Choroid plexus epithelial cell (primary cell): ENCODE measurements at regions not wholly inside any gene's neighbourhood (a gene's known extent, or its start where the extent isn't known, plus 50 kb on each side); places are given as distances from the start of the nearest gene placed in this dataset.
"Not testable (repeated sequence)": the region's sequence is repeated elsewhere in the genome, so short reads cannot be mapped to it uniquely, and the experiment has no call there.

ENCODE experiments used
- DNase-seq: peaks from one replicate; pipeline ENCODE4 v3.0.0-alpha.2; 2010; ENCODE audit warnings: low read depth
- H3K4me3 ChIP-seq: 2 replicates; pipeline ENCODE4 v1.5.1; 2011; ENCODE audit warnings: low read depth, mild to moderate bottlenecking, control low read depth, low read length, moderate library complexity
- TF ChIP-seq, protein P1 (sequence below): conservative IDR thresholded peaks from 2 replicates; pipeline ENCODE4 v1.5.1; 2011; ENCODE audit warnings: low read depth, mild to moderate bottlenecking, control low read depth, inconsistent platforms, low read length, moderate library complexity

- no peak overlapping the region for H3K4me3 ChIP-seq
- peak; percentile 56 for DNase-seq
- TF ChIP-seq, protein P1, sequence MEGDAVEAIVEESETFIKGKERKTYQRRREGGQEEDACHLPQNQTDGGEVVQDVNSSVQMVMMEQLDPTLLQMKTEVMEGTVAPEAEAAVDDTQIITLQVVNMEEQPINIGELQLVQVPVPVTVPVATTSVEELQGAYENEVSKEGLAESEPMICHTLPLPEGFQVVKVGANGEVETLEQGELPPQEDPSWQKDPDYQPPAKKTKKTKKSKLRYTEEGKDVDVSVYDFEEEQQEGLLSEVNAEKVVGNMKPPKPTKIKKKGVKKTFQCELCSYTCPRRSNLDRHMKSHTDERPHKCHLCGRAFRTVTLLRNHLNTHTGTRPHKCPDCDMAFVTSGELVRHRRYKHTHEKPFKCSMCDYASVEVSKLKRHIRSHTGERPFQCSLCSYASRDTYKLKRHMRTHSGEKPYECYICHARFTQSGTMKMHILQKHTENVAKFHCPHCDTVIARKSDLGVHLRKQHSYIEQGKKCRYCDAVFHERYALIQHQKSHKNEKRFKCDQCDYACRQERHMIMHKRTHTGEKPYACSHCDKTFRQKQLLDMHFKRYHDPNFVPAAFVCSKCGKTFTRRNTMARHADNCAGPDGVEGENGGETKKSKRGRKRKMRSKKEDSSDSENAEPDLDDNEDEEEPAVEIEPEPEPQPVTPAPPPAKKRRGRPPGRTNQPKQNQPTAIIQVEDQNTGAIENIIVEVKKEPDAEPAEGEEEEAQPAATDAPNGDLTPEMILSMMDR, result peak; percentile 66
Observed at GRCh38 chr10:62492012-62492869, 118.1 kb downstream of the ZNF365 start.

GRCh38 chr10:62492870-62493180, 118.7 kb downstream of the ZNF365 start:
- H3K4me3 ChIP-seq, result no peak overlapping the region
- DNase-seq, result no peak
- TF ChIP-seq, protein P1, result no peak

GRCh38 chr10:62496925-62497324, 122.8 kb downstream of the ZNF365 start:
- TF ChIP-seq, protein P1, result no peak
- no peak overlapping the region for H3K4me3 ChIP-seq
- DNase-seq, result no peak

DNA sequence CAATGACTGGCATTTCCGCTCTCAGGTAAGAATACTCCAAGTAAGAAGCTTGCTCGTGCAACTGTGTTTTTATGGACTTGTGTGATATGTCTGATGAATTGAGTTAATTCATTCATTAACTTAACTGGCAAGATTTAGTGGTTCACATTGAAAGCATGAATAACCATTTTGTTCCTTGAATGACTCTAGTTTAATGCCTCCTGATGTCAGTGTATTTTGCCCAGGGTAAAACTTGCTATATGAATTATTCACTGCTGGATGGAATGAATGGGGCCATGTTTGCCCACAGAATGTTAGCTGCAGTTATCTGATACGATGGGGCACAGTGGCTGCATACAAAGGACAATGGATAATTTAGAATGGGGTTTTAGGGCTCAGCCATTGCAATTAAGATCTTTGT, 124.1 kb downstream of the ZNF365 start:
- no peak overlapping the region for H3K4me3 ChIP-seq
- DNase-seq, result no peak
- TF ChIP-seq, protein P1, result no peak

DNA sequence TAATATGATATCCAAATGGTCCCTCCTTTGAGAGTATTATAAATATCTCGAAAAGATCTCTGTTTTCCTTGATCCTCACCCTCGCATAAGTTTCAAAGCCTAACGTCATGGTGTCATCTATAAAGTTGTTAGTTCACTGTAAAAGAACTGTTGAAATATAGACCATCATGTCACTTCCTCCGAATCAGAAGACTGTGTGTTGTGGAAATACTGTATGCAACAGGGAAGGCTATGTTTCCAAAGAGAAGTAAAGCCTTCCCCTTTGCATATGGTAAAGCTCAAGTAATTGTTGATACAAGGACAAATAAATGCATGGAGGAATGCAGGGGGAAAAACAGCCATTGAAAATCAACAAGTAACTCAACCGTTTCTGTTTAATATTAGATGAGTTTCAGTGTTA, 125.9 kb downstream of the ZNF365 start:
- not testable (repeated sequence) for H3K4me3 ChIP-seq

DNA sequence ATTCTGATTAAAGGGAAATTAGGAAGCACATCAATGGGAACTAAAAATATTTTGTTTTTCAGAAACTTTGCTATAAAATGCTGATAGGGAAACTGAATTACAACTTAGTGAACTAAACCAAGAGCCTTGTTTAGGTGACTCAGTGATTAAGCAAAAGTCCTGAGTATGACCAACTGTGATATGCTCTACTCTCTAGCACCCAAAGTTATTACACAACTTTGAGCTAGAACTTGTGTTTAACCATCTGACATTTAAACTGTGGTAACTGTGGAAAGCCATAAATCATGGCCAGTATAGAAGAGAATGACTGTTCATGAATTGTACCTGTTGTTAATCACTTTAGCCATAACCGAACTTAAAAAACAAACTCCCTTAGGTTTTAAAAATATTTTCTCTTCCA, 127.4 kb downstream of the ZNF365 start:
- no peak for DNase-seq

More for the DNA sequence above, 125.9 kb downstream of the ZNF365 start:
- DNase-seq, result not testable (repeated sequence)

GRCh38 chr10:62502995-62503613, 128.9 kb downstream of the ZNF365 start:
- DNase-seq, result peak; percentile 6
- TF ChIP-seq, protein P1, result no peak
- no peak overlapping the region for H3K4me3 ChIP-seq

More for the DNA sequence above, 127.4 kb downstream of the ZNF365 start:
- no peak overlapping the region for H3K4me3 ChIP-seq
- TF ChIP-seq, protein P1, result no peak
